HCT116 (cell line): ENCODE measurements at regions not wholly inside any gene's neighbourhood (a gene's known extent, or its start where the extent isn't known, plus 50 kb on each side); places are given as distances from the start of the nearest gene placed in this dataset.
"Not testable (repeated sequence)": the region's sequence is repeated elsewhere in the genome, so short reads cannot be mapped to it uniquely, and the experiment has no call there.

Experiments used
- CEBPB ChIP-seq: IDR thresholded peaks from 2 replicates; pipeline ENCODE4 v1.6.1; 2012; ENCODE audit warnings: low read depth
- EZH2 ChIP-seq: fragments of 200-600 bp; sonication (generic); IDR thresholded peaks from 2 replicates; pipeline ENCODE4 v1.6.1; 2017; ENCODE audit warnings: antibody characterized with exemption, mixed run types
- EZH2phosphoT487 ChIP-seq: fragments of 200-600 bp; IDR thresholded peaks from 2 replicates; pipeline ENCODE4 v1.6.1; 2018; ENCODE audit warnings: antibody characterized with exemption, borderline replicate concordance
- POLR2A ChIP-seq: IDR thresholded peaks from 2 replicates; pipeline ENCODE4 v1.7.0; 2011; ENCODE audit warnings: borderline replicate concordance; ENCODE audit not compliant: insufficient read depth, insufficient read length; ENCODE audit errors: extremely low read depth
- POLR2AphosphoS5 ChIP-seq: IDR thresholded peaks from 2 replicates; pipeline ENCODE4 v1.6.1; 2011; ENCODE audit warnings: mild to moderate bottlenecking, low read depth, low read length, moderate library complexity
- RAD21 ChIP-seq: IDR thresholded peaks from 2 replicates; pipeline ENCODE4 v1.6.1; 2012; ENCODE audit warnings: low read depth, mild to moderate bottlenecking
- SIN3A ChIP-seq: IDR thresholded peaks from 2 replicates; pipeline ENCODE4 v1.6.1; 2012; ENCODE audit warnings: low read depth
- SRF ChIP-seq: IDR thresholded peaks from 2 replicates; pipeline ENCODE4 v1.6.1; 2012; ENCODE audit warnings: low read depth
- TCF7L2 ChIP-seq: IDR thresholded peaks from 2 replicates; pipeline ENCODE4 v1.7.0; 2011; ENCODE audit warnings: borderline replicate concordance, inconsistent platforms; ENCODE audit not compliant: insufficient read depth, insufficient read length; ENCODE audit errors: extremely low read depth
- YY1 ChIP-seq: IDR thresholded peaks from 2 replicates; pipeline ENCODE4 v1.6.1; 2011; ENCODE audit warnings: low read length, low read depth, moderate library complexity, mild to moderate bottlenecking; ENCODE audit not compliant: insufficient replicate concordance; ENCODE audit errors: extremely low read depth
- TF ChIP-seq, protein P1 (sequence below), 3 experiments: fragments of 200-600 bp in 1 of 3; sonication (generic) in 1 of 3; IDR thresholded peaks in 2 of 3; conservative IDR thresholded peaks in 1 of 3; 2 replicates each; pipeline ENCODE4 v1.5.1; 2012 to 2017; ENCODE audit warnings: low read depth in 2 of 3, low read length in 2 of 3, antibody characterized with exemption in 1 of 3, borderline replicate concordance in 1 of 3, control low read depth in 1 of 3, mild to moderate bottlenecking in 1 of 3, mixed read lengths in 1 of 3, mixed run types in 1 of 3, moderate library complexity in 1 of 3; ENCODE audit not compliant: insufficient read depth in 1 of 3

DNA sequence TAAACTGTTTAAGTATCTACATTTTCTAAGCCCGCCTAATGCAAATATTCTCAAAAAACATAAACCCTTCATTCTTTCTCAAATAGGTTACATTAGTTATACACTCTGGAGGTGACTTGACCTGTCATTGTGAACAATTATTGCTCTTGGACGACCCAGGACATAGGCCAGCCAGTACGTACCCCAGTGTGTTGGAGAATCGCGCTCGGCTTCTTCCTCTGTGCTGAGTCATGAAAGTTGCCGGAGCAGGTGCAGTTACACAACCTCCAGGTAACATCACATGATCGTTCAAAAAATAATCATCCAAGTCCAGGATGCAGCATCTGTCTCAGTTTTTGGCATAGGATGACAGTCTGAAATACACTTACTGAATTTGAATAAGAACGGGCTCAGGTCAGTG lies 71.9 kb upstream of the SAMD11 start:
- TF ChIP-seq, protein P1, sequence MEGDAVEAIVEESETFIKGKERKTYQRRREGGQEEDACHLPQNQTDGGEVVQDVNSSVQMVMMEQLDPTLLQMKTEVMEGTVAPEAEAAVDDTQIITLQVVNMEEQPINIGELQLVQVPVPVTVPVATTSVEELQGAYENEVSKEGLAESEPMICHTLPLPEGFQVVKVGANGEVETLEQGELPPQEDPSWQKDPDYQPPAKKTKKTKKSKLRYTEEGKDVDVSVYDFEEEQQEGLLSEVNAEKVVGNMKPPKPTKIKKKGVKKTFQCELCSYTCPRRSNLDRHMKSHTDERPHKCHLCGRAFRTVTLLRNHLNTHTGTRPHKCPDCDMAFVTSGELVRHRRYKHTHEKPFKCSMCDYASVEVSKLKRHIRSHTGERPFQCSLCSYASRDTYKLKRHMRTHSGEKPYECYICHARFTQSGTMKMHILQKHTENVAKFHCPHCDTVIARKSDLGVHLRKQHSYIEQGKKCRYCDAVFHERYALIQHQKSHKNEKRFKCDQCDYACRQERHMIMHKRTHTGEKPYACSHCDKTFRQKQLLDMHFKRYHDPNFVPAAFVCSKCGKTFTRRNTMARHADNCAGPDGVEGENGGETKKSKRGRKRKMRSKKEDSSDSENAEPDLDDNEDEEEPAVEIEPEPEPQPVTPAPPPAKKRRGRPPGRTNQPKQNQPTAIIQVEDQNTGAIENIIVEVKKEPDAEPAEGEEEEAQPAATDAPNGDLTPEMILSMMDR (IDR thresholded peaks at IDR 0.05 in 2 of 3, conservative IDR thresholded peaks at IDR 0.05 in 1 of 3; ENCODE audit: borderline replicate concordance in 1 of 3, insufficient read depth in 1 of 3, low read depth in 2 of 3, low read length in 2 of 3), result not testable (repeated sequence)
- not testable (repeated sequence) for TF ChIP-seq YY1, TCF7L2, SRF, POLR2A, POLR2AphosphoS5, EZH2phosphoT487, EZH2, CEBPB, SIN3A, RAD21
